ENCODE measurements at regions not wholly inside any gene's neighbourhood (a gene's known extent, or its start where the extent isn't known, plus 50 kb on each side); places are given as distances from the start of the nearest gene placed in this dataset.
"Not testable (repeated sequence)": the region's sequence is repeated elsewhere in the genome, so short reads cannot be mapped to it uniquely, and the experiment has no call there.

DNA sequence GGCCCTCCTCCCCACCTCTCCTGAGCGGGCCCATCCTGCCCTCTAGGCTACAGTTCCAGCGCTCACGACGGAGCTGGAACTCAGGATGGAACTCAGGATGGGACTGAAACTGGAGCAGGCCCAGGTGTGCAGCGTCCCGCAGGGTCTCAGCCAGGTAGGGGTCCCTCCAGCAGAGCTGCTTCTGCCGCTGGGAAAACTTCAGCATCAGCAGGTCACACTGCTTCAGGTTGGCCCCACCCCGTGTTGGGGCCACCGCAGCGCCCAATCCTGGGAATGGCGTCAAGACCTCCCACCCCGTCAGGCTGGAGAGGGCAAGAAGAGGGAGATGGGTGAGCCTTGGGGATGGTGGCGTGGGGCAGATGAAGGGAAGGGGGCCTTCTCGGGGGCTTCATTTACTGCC is 62.6 kb upstream of the TMEM97 start:
- H3K9me3 ChIP-seq (ENCODE audit: control insufficient read depth, insufficient read depth, low read length): no peaks in the 10 kb centered on the region
- CTCF ChIA-PET: no interaction called here
- TF ChIP-seq, protein P1, sequence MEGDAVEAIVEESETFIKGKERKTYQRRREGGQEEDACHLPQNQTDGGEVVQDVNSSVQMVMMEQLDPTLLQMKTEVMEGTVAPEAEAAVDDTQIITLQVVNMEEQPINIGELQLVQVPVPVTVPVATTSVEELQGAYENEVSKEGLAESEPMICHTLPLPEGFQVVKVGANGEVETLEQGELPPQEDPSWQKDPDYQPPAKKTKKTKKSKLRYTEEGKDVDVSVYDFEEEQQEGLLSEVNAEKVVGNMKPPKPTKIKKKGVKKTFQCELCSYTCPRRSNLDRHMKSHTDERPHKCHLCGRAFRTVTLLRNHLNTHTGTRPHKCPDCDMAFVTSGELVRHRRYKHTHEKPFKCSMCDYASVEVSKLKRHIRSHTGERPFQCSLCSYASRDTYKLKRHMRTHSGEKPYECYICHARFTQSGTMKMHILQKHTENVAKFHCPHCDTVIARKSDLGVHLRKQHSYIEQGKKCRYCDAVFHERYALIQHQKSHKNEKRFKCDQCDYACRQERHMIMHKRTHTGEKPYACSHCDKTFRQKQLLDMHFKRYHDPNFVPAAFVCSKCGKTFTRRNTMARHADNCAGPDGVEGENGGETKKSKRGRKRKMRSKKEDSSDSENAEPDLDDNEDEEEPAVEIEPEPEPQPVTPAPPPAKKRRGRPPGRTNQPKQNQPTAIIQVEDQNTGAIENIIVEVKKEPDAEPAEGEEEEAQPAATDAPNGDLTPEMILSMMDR (IDR thresholded peaks at IDR 0.05; ENCODE audit: low read depth, low read length): no peak
- H3K4me3 ChIP-seq (ENCODE audit: low read depth, low read length): no peak overlapping the region
- DNase-seq (ENCODE audit: low read depth, low spot score): no peak
- peaks cover 24% of the 10 kb centered on the region for H3K27me3 ChIP-seq (ENCODE audit: control insufficient read depth, insufficient read depth, low read length)
- POLR2A ChIA-PET: no interaction called here
- no peak overlapping the region for H3K27ac ChIP-seq (ENCODE audit: low read depth, low read length)

DNA sequence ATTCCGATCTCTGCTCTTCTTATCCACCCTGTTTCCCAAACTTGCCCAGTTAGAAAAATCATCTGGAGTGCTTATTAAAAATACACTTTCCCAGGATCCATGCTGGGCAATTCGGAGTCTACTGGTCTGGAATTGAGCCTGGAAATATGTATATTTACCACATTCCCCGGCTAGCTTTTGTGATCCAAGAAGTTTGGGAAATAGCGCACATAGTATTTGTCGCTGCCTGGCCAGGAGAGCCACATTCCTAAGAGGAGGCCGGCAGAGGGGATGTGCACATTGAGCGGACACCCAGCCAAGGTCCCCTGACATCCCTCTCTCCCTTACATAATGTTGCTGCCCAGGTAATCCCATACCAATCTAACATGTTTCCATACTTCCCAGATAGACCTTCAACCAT is 62.1 kb upstream of the TMEM97 start:
- H3K9me3 ChIP-seq (ENCODE audit: control insufficient read depth, insufficient read depth, low read length): peaks cover under 1% of the 10 kb centered on the region; the same call in 1 of the 2 replicates
- H3K27ac ChIP-seq (ENCODE audit: low read depth, low read length): no peak overlapping the region
- TF ChIP-seq, protein P1 (IDR thresholded peaks at IDR 0.05; ENCODE audit: low read depth, low read length): no peak
- H3K4me3 ChIP-seq (ENCODE audit: low read depth, low read length): no peak overlapping the region
- no peak for DNase-seq (ENCODE audit: low read depth, low spot score)
- H3K27me3 ChIP-seq (ENCODE audit: control insufficient read depth, insufficient read depth, low read length): peaks cover 22% of the 10 kb centered on the region
- POLR2A ChIA-PET: no interaction called here
- CTCF ChIA-PET: no interaction called here

DNA sequence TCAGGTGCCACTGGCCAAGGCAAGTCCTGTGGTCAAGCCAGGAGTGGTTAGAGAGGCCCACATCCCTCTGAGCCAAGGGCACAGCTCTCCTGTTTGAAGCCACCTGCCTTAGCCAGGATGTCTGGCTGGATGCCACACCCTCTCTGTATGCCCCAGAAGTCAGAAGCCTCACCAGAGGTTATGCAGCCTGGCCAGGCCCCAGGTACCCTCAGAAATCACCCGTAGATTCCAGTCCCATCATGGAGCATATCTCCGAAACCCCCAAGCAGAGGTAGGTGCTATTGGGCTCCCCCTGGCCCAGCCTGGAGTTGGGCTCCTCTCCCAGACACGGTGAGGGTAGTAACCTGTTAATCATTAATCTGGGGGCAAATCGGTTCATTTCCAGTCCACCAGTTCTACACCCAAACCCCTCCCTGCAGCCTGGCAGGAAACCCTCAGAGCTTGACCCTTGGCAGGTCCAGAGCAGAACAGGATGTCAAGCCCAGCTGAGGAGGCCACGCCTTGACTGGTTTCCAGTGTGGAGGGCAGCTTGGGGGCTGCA is 60.6 kb upstream of the TMEM97 start:
- no peak overlapping the region for H3K4me3 ChIP-seq (ENCODE audit: low read depth, low read length)
- ChIA-PET POLR2A (no interaction called here), CTCF (no interaction called here)
- H3K27me3 ChIP-seq (ENCODE audit: control insufficient read depth, insufficient read depth, low read length): peaks cover 18% of the 10 kb centered on the region
- H3K27ac ChIP-seq (ENCODE audit: low read depth, low read length): no peak overlapping the region
- DNase-seq (ENCODE audit: low read depth, low spot score): no peak
- TF ChIP-seq, protein P1 (IDR thresholded peaks at IDR 0.05; ENCODE audit: low read depth, low read length): no peak
- H3K9me3 ChIP-seq (ENCODE audit: control insufficient read depth, insufficient read depth, low read length): peaks cover 9% of the 10 kb centered on the region

DNA sequence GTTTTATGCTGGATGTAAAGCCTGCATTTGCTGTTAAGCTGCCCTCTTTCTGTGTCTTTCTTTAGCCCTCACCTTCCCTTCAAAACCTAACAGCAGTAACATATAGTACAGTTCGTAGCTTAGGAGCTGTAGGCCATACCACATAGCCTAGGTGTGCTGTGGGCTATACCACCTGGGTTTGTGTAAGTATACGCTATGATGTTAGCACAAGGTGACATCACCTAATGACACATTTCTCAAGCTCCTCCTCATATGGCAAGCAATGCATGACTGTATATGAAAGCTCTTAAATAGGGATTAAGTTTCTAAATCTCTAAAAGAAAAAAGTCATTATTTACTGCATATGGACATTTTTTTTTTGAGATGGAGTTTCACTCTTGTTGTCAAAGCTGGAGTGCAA is 57.8 kb upstream of the TMEM97 start:
- TF ChIP-seq, protein P1 (IDR thresholded peaks at IDR 0.05; ENCODE audit: low read depth, low read length): no peak
- ChIA-PET CTCF (interaction anchor here (1.6 kb wide), 1 partner anchor 9 kb away, joined by 10 read pairs; no protein-coding TSS in a partner anchor), POLR2A (no interaction called here)
- peaks cover 11% of the 10 kb centered on the region for H3K9me3 ChIP-seq (ENCODE audit: control insufficient read depth, insufficient read depth, low read length)
- peaks cover 16% of the 10 kb centered on the region for H3K27me3 ChIP-seq (ENCODE audit: control insufficient read depth, insufficient read depth, low read length)
- H3K4me3 ChIP-seq (ENCODE audit: low read depth, low read length): no peak overlapping the region
- no peak overlapping the region for H3K27ac ChIP-seq (ENCODE audit: low read depth, low read length)
- no peak for DNase-seq (ENCODE audit: low read depth, low spot score)

DNA sequence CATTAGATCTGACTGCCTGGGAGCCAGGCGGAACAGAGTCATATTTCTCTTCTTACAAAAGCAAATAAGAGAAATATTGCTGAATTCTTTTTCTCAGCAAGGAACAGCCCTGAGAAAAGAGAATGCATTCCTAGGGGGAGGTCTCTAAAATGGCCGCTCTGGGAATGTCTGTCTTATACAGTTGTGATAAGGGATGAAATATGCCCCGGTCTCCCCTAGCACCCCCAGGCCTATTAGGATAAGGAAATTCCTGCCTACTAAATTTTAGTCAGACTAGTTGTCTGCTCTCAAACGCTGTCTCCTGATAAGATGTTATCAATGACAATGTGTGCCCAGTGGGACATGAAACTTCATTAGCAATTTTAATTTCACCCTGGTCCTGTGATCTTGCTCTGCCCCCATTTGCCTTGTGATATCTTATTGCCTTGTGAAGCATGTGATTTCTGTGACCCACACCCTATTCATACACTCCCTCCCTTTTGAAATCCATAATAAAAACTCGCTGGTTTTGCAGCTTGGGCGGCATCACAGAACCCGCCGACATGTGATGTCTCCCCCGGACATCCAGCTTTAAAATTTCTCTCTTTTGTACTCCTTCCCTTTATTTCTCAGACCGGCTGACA is 56.8 kb upstream of the TMEM97 start:
- POLR2A ChIA-PET; H3K4me3 ChIP-seq (ENCODE audit: low read depth, low read length); DNase-seq (ENCODE audit: low read depth, low spot score); H3K27ac ChIP-seq (ENCODE audit: low read depth, low read length): not testable (repeated sequence)
- CTCF ChIA-PET: interaction anchor here (2.7 kb wide), 1 partner anchor 10 kb away, joined by 14 read pairs; no protein-coding TSS in a partner anchor
- H3K27me3 ChIP-seq (ENCODE audit: control insufficient read depth, insufficient read depth, low read length): peaks cover 12% of the 10 kb centered on the region
- peaks cover 17% of the 10 kb centered on the region for H3K9me3 ChIP-seq (ENCODE audit: control insufficient read depth, insufficient read depth, low read length)

DNA sequence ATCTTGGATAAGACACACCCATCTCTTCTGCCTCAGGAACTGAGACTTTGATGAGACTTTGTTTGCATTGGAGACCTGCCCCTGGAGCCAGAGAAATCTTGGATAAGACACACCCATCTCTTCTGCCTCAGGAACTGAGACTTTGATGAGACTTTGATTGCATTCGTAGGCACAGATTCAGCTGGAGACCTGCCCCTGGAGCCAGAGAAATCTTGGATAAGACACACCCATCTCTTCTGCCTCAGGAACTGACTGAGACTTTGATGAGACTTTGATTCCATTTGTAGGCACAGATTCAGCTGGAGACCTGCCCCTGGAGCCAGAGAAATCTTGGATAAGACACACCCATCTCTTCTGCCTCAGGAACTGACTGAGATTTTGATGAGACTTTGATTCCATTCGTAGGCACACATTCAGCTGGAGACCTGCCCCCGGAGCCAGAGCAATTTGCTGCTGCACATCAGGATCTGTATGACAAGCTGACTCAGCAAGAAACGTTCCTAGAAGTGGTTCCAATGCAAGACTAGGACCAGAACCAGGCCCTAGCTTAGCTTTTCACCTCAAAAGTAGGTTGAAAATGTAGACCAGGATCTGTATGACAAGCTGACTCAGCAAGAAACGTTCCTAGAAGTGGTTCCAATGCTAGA is 54.0 kb upstream of the TMEM97 start:
- H3K9me3 ChIP-seq (ENCODE audit: control insufficient read depth, insufficient read depth, low read length): peaks cover 21% of the 10 kb centered on the region
- CTCF ChIA-PET: interaction anchor here (2.7 kb wide), 1 partner anchor 13 kb away, joined by 14 read pairs; no protein-coding TSS in a partner anchor
- H3K27me3 ChIP-seq (ENCODE audit: control insufficient read depth, insufficient read depth, low read length); POLR2A ChIA-PET; H3K27ac ChIP-seq (ENCODE audit: low read depth, low read length); DNase-seq (ENCODE audit: low read depth, low spot score); H3K4me3 ChIP-seq (ENCODE audit: low read depth, low read length): not testable (repeated sequence)

DNA sequence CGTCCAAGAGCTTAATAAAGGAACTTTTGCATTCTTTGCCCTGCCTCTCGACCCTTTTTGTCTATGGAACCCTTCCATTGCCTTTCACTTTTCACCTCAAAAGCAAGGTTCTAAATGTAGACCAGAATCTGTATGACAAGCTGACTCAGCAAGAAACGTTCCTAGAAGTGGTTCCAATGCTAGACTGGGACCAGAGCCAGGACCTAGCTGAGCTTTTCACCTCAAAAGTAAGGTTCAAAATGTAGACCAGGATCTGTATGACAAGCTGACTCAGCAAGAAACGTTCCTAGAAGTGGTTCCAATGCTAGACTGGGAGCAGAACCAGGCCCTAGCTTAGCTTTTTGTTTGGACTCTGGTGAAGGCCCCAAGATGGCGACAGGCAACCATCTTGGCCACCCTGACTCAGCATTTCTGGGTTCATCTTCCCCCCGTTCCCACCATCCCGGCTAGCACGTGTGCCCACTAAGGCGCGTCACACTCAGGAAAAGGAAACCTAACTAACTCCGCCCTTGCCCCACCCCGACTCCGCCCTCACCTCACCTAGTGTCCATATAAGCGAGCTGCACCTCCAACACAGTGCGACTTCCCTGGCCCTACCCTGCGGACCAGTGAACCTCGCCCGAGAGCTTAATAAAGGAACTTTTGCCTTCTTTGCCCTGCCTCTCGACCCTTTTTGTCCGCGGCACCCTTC is 53.0 kb upstream of the TMEM97 start:
- DNase-seq (ENCODE audit: low read depth, low spot score); H3K27me3 ChIP-seq (ENCODE audit: control insufficient read depth, insufficient read depth, low read length); H3K4me3 ChIP-seq (ENCODE audit: low read depth, low read length); POLR2A ChIA-PET; H3K27ac ChIP-seq (ENCODE audit: low read depth, low read length): not testable (repeated sequence)
- CTCF ChIA-PET: interaction anchor here (1.6 kb wide), 1 partner anchor 14 kb away, joined by 5 read pairs; no protein-coding TSS in a partner anchor
- peaks cover 21% of the 10 kb centered on the region for H3K9me3 ChIP-seq (ENCODE audit: control insufficient read depth, insufficient read depth, low read length)

DNA sequence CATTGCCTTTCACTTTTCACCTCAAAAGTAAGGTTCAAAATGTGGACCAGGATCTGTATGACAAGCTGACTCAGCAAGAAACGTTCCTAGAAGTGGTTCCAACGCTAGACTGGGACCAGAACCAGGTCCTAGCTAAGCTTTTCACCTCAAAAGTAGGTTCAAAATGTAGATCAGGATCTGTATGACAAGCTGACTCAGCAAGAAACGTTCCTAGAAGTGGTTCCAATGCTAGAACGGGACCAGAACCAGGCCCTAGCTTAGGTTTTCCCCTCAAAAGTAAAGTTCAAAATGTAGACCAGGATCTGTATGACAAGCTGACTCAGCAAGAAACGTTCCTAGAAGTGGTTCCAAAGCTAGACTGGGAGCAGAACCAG is 52.5 kb upstream of the TMEM97 start:
- DNase-seq (ENCODE audit: low read depth, low spot score); H3K4me3 ChIP-seq (ENCODE audit: low read depth, low read length); H3K27me3 ChIP-seq (ENCODE audit: control insufficient read depth, insufficient read depth, low read length); POLR2A ChIA-PET; H3K27ac ChIP-seq (ENCODE audit: low read depth, low read length): not testable (repeated sequence)
- CTCF ChIA-PET: interaction anchor here (1.6 kb wide), 1 partner anchor 15 kb away, joined by 5 read pairs; no protein-coding TSS in a partner anchor
- peaks cover 21% of the 10 kb centered on the region for H3K9me3 ChIP-seq (ENCODE audit: control insufficient read depth, insufficient read depth, low read length)

All from AG04450 (cell line).